GM23338 (cell line): ENCODE measurements at regions not wholly inside any gene's neighbourhood (a gene's known extent, or its start where the extent isn't known, plus 50 kb on each side); places are given as distances from the start of the nearest gene placed in this dataset.

Source experiments
- CREB1 ChIP-seq: fragments of 250-450 bp; sonication (Bioruptor Pico); IDR thresholded peaks from 2 replicates; pipeline ENCODE4 v1.5.0; 2020; ENCODE audit warnings: low read depth, mild to moderate bottlenecking, moderate library complexity
- CTCF ChIP-seq, 2 experiments: fragments of 200-600 bp in 1 of 2; sonication (generic) in 1 of 2; conservative IDR thresholded peaks; 2 replicates each; pipeline versions ENCODE4 v1.5.1 to v1.6.1; 2016 to 2017; ENCODE audit warnings: antibody characterized with exemption in 2 of 2, low read depth in 2 of 2, mild to moderate bottlenecking in 2 of 2, moderate library complexity in 1 of 2
- ETS1 ChIP-seq: IDR thresholded peaks from 2 replicates; pipeline ENCODE4 v1.6.1; 2016; ENCODE audit warnings: antibody characterized with exemption
- EZH2 ChIP-seq: fragments of 200-600 bp; sonication (generic); IDR thresholded peaks from one replicate; pipeline ENCODE4 v1.8.0; 2017; ENCODE audit warnings: antibody characterized with exemption, mild to moderate bottlenecking, low read depth; ENCODE audit not compliant: unreplicated experiment
- EZH2phosphoT487 ChIP-seq: fragments of 200-600 bp; sonication (generic); IDR thresholded peaks from one replicate; pipeline ENCODE4 v1.8.1; 2018; ENCODE audit warnings: antibody characterized with exemption; ENCODE audit not compliant: unreplicated experiment
- JUNB ChIP-seq: IDR thresholded peaks from one replicate; pipeline ENCODE4 v1.6.1; 2016; ENCODE audit warnings: antibody characterized with exemption; ENCODE audit not compliant: unreplicated experiment
- NANOG ChIP-seq: IDR thresholded peaks from 2 replicates; pipeline ENCODE4 v1.6.1; 2016; ENCODE audit warnings: antibody characterized with exemption, borderline replicate concordance
- POLR2AphosphoS5 ChIP-seq: IDR thresholded peaks from 2 replicates; pipeline ENCODE4 v1.6.1; 2016; ENCODE audit warnings: antibody characterized with exemption, low read depth
- REST ChIP-seq: IDR thresholded peaks from one replicate; pipeline ENCODE4 v1.6.1; 2018; ENCODE audit warnings: antibody characterized with exemption; ENCODE audit not compliant: unreplicated experiment
- STAT1 ChIP-seq: IDR thresholded peaks from one replicate; pipeline ENCODE4 v1.6.1; 2016; ENCODE audit warnings: antibody characterized with exemption; ENCODE audit not compliant: unreplicated experiment
- ZNF331 ChIP-seq: fragments of 250-450 bp; sonication (Bioruptor Pico); IDR thresholded peaks from 2 replicates; pipeline ENCODE4 v1.5.0; 2020; ENCODE audit warnings: low read depth, mild to moderate bottlenecking, moderate library complexity
- ZNF462 ChIP-seq: fragments of 250-450 bp; sonication (Bioruptor Pico); IDR thresholded peaks from 2 replicates; pipeline ENCODE4 v1.5.0; 2020; ENCODE audit warnings: mild to moderate bottlenecking, moderate library complexity

- TF ChIP-seq REST: no peak
- no peak for TF ChIP-seq CTCF (conservative IDR thresholded peaks at IDR 0.05; ENCODE audit: low read depth in 2 of 2)
- TF ChIP-seq EZH2: no peak
- TF ChIP-seq STAT1: no peak
- no peak for TF ChIP-seq POLR2AphosphoS5
- no peak for TF ChIP-seq CREB1 (CRISPR knock-in tag)
- no peak for TF ChIP-seq EZH2phosphoT487
- TF ChIP-seq JUNB: no peak
- TF ChIP-seq ZNF331 (CRISPR knock-in tag): no peak
- no peak for TF ChIP-seq ETS1
- TF ChIP-seq NANOG: no peak
- TF ChIP-seq ZNF462 (CRISPR knock-in tag): no peak
These were observed 284.6 kb upstream of the ANKRD30A start for GRCh38 chr10:36840788-36841187.
